CD4-positive, alpha-beta T cell treated with Interleukin-15 for 4 hours (primary cell): ENCODE measurements at regions not wholly inside any gene's neighbourhood (a gene's known extent, or its start where the extent isn't known, plus 50 kb on each side); places are given as distances from the start of the nearest gene placed in this dataset.

ENCODE experiments used
- DNase-seq: peaks from one replicate; pipeline ENCODE4 v3.0.0-alpha.2; 2020; ENCODE audit warnings: low spot score

- no peak for DNase-seq
Measured at GRCh38 chr2:139409212-139409611, 629.0 kb upstream of the NXPH2 start.

GRCh38 chr2:139403948-139404347 is 623.8 kb upstream of the NXPH2 start:
- no peak for DNase-seq

- no peak for DNase-seq
Measured at GRCh38 chr2:139394801-139395200, 614.6 kb upstream of the NXPH2 start.

GRCh38 chr2:139389391-139389790 is 609.2 kb upstream of the NXPH2 start:
- no peak for DNase-seq

- no peak for DNase-seq
Measured at GRCh38 chr2:139386401-139386800, 606.2 kb upstream of the NXPH2 start.

- DNase-seq, result no peak
Measured at GRCh38 chr2:139383532-139383931, 603.3 kb upstream of the NXPH2 start.

- no peak for DNase-seq
Measured at GRCh38 chr2:139380051-139380450, 599.9 kb upstream of the NXPH2 start.

GRCh38 chr2:139378373-139378772 is 598.2 kb upstream of the NXPH2 start:
- DNase-seq, result no peak

GRCh38 chr2:139374296-139374850 is 594.2 kb upstream of the NXPH2 start:
- DNase-seq, result no peak

- no peak for DNase-seq
Measured at GRCh38 chr2:139369423-139370409, 589.5 kb upstream of the NXPH2 start.

GRCh38 chr2:139367416-139367815 is 587.2 kb upstream of the NXPH2 start:
- no peak for DNase-seq

GRCh38 chr2:139366681-139367080 is 586.5 kb upstream of the NXPH2 start:
- no peak for DNase-seq

- DNase-seq, result no peak
Measured at GRCh38 chr2:139365189-139365588, 585.0 kb upstream of the NXPH2 start.

- DNase-seq, result no peak
Measured at GRCh38 chr2:139360654-139361053, 580.5 kb upstream of the NXPH2 start.

- DNase-seq, result no peak
Measured at GRCh38 chr2:139359818-139360217, 579.6 kb upstream of the NXPH2 start.

GRCh38 chr2:139357972-139358371 is 577.8 kb upstream of the NXPH2 start:
- DNase-seq, result no peak

GRCh38 chr2:139354518-139354917 is 574.3 kb upstream of the NXPH2 start:
- no peak for DNase-seq

GRCh38 chr2:139353874-139354273 is 573.7 kb upstream of the NXPH2 start:
- DNase-seq, result no peak

- no peak for DNase-seq
Measured at GRCh38 chr2:139317259-139317658, 537.1 kb upstream of the NXPH2 start.

- no peak for DNase-seq
Measured at GRCh38 chr2:139314059-139314458, 533.9 kb upstream of the NXPH2 start.

- DNase-seq, result no peak
Measured at GRCh38 chr2:139296672-139297209, 516.6 kb upstream of the NXPH2 start.

- no peak for DNase-seq
Measured at GRCh38 chr2:139293992-139294548, 513.9 kb upstream of the NXPH2 start.

GRCh38 chr2:139281124-139281523 is 500.9 kb upstream of the NXPH2 start:
- no peak for DNase-seq
